Gastroesophageal sphincter (tissue), 3 donors: ENCODE measurements at regions not wholly inside any gene's neighbourhood (a gene's known extent, or its start where the extent isn't known, plus 50 kb on each side); places are given as distances from the start of the nearest gene placed in this dataset.

ENCODE experiments used
- EP300 ChIP-seq: sonication (generic); formaldehyde crosslinking; IDR thresholded peaks from one replicate; pipeline ENCODE4 v1.6.1; 2017; ENCODE audit warnings: antibody characterized with exemption, mild to moderate bottlenecking
- POLR2A ChIP-seq, 2 donors: fragments of 450-650 bp; IDR thresholded peaks; one replicate each; pipeline ENCODE4 v1.6.1; 2017; ENCODE audit warnings: antibody characterized with exemption in 2 of 2, mild to moderate bottlenecking in 2 of 2, moderate library complexity in 1 of 2
- POLR2AphosphoS5 ChIP-seq: sonication (generic); formaldehyde crosslinking; IDR thresholded peaks from one replicate; pipeline ENCODE4 v1.6.1; 2017; ENCODE audit warnings: antibody characterized with exemption
- TF ChIP-seq, protein P1 (sequence below), 4 experiments: fragments of 200-600 bp in 2 of 4; fragments of 450-650 bp in 2 of 4; sonication (generic) in 1 of 4; IDR thresholded peaks; one replicate each; pipeline ENCODE4 v1.5.1; 2017 to 2019; ENCODE audit warnings: antibody characterized with exemption in 4 of 4, mild to moderate bottlenecking in 2 of 4, moderate library complexity in 2 of 4

DNA sequence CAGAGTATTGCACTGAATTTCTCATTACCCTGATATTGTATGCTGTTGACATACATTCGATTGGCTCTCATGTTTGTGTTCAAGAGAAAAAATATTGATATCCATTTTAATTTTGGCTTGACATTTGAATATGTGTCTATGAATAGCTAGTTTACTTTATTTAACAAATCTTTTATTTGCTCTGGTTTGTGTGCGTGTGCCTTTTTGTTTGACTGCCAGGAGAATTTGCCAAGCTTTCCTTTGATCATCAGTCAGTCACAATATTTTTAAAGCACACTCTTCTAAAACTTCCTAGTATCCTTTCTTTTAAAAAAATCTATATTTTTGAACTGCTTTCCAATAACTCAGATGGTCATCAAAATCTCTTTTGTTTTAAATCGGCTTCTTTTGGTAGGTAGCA is 179.3 kb upstream of the FLRT2 start:
- TF ChIP-seq, protein P1, sequence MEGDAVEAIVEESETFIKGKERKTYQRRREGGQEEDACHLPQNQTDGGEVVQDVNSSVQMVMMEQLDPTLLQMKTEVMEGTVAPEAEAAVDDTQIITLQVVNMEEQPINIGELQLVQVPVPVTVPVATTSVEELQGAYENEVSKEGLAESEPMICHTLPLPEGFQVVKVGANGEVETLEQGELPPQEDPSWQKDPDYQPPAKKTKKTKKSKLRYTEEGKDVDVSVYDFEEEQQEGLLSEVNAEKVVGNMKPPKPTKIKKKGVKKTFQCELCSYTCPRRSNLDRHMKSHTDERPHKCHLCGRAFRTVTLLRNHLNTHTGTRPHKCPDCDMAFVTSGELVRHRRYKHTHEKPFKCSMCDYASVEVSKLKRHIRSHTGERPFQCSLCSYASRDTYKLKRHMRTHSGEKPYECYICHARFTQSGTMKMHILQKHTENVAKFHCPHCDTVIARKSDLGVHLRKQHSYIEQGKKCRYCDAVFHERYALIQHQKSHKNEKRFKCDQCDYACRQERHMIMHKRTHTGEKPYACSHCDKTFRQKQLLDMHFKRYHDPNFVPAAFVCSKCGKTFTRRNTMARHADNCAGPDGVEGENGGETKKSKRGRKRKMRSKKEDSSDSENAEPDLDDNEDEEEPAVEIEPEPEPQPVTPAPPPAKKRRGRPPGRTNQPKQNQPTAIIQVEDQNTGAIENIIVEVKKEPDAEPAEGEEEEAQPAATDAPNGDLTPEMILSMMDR (IDR thresholded peaks at IDR 0.05): no peak
- no peak for TF ChIP-seq EP300
- TF ChIP-seq POLR2A (IDR thresholded peaks at IDR 0.05): no peak
- TF ChIP-seq POLR2AphosphoS5: no peak
